EH (cell line): ENCODE measurements at regions not wholly inside any gene's neighbourhood (a gene's known extent, or its start where the extent isn't known, plus 50 kb on each side); places are given as distances from the start of the nearest gene placed in this dataset.
"Not testable (repeated sequence)": the region's sequence is repeated elsewhere in the genome, so short reads cannot be mapped to it uniquely, and the experiment has no call there.

ENCODE experiments used
- DNase-seq: peaks from one replicate; pipeline ENCODE4 v3.0.0-alpha.2; 2015; ENCODE audit warnings: low read depth

- no peak for DNase-seq
Measured at GRCh38 chr2:138066139-138066806, 102.0 kb downstream of the HNMT start.

- no peak for DNase-seq
Measured at GRCh38 chr2:138066841-138067240, 102.6 kb downstream of the HNMT start.

GRCh38 chr2:138068669-138069068 is 104.4 kb downstream of the HNMT start:
- not testable (repeated sequence) for DNase-seq

GRCh38 chr2:138071042-138071719 is 106.9 kb downstream of the HNMT start:
- DNase-seq, result not testable (repeated sequence)

GRCh38 chr2:138071720-138072719 is 107.7 kb downstream of the HNMT start:
- peak; percentile 61 for DNase-seq

GRCh38 chr2:138078153-138078552 is 113.9 kb downstream of the HNMT start:
- no peak for DNase-seq

GRCh38 chr2:138079976-138080375 is 115.7 kb downstream of the HNMT start:
- DNase-seq, result no peak

GRCh38 chr2:138081225-138082073 is 117.2 kb downstream of the HNMT start:
- DNase-seq, result peak; percentile 1

GRCh38 chr2:138084206-138084605 is 119.9 kb downstream of the HNMT start:
- peak; percentile 27 for DNase-seq

- peak; percentile 80 for DNase-seq
Measured at GRCh38 chr2:138085441-138085840, 121.2 kb downstream of the HNMT start.

- DNase-seq, result peak; percentile 62
Measured at GRCh38 chr2:138086576-138086975, 122.3 kb downstream of the HNMT start.

GRCh38 chr2:138087751-138088593 is 123.7 kb downstream of the HNMT start:
- no peak for DNase-seq

GRCh38 chr2:138090330-138090729 is 126.1 kb downstream of the HNMT start:
- peak; percentile 64 for DNase-seq

GRCh38 chr2:138093455-138093854 is 129.2 kb downstream of the HNMT start:
- no peak for DNase-seq

GRCh38 chr2:138094031-138094430 is 129.8 kb downstream of the HNMT start:
- DNase-seq, result no peak

GRCh38 chr2:138095336-138095735 is 131.1 kb downstream of the HNMT start:
- no peak for DNase-seq

GRCh38 chr2:138099288-138099687 is 135.0 kb downstream of the HNMT start:
- DNase-seq, result not testable (repeated sequence)

GRCh38 chr2:138101718-138102117 is 137.4 kb downstream of the HNMT start:
- DNase-seq, result no peak

GRCh38 chr2:138102664-138103063 is 138.4 kb downstream of the HNMT start:
- no peak for DNase-seq

- no peak for DNase-seq
Measured at GRCh38 chr2:138103156-138103555, 138.9 kb downstream of the HNMT start.

- no peak for DNase-seq
Measured at GRCh38 chr2:138104071-138104470, 139.8 kb downstream of the HNMT start.
